ENCODE measurements at regions not wholly inside any gene's neighbourhood (a gene's known extent, or its start where the extent isn't known, plus 50 kb on each side); places are given as distances from the start of the nearest gene placed in this dataset.

GRCh38 chr6:4664911-4665310, 111.3 kb upstream of the CDYL start:
- H3K4me2 ChIP-seq (ENCODE audit: insufficient read depth, low read length) = no peak overlapping the region
- no TSS peak for BruUV-seq (replicated peaks)
- H2AFZ ChIP-seq (ENCODE audit: low read depth, low read length) = no peak overlapping the region
- H3K36me3 ChIP-seq (ENCODE audit: control insufficient read depth in 2 of 2, extremely low read depth in 1 of 2, insufficient read depth in 2 of 2, low read length in 2 of 2) = no peaks in the 10 kb centered on the region
- DNase-seq (ENCODE audit: low read depth, low spot score) (no peak), FAIRE-seq (no peak)
- no peaks in the 10 kb centered on the region for H3K79me2 ChIP-seq (ENCODE audit: control insufficient read depth, insufficient read depth, low read length)
- no peak overlapping the region for H3K9ac ChIP-seq (replicated peaks; ENCODE audit: extremely low read depth, insufficient read depth, low read length)
- H3K9me1 ChIP-seq (replicated peaks; ENCODE audit: control insufficient read depth, extremely low read depth, insufficient read depth, low read length) = no peaks in the 10 kb centered on the region
- no peaks in the 10 kb centered on the region for H3K9me3 ChIP-seq (replicated peaks; ENCODE audit: control insufficient read depth, insufficient read depth, low read length)
- CTCF ChIA-PET = interaction anchor here (0.6 kb wide), 1 partner anchor 65 kb away, joined by 3 read pairs; no protein-coding TSS in a partner anchor
- TF ChIP-seq JUN (IDR thresholded peaks at IDR 0.05; ENCODE audit: borderline replicate concordance, insufficient read depth, insufficient read length, low read depth) (no peak), CTCF (IDR thresholded peaks at IDR 0.05; ENCODE audit: extremely low read depth in 1 of 2, insufficient read depth in 1 of 2, low read depth in 1 of 2, low read length in 2 of 2) (no peak), FOS (IDR thresholded peaks at IDR 0.05; ENCODE audit: borderline replicate concordance, insufficient read depth, low read length) (no peak), GATA2 (IDR thresholded peaks at IDR 0.05; ENCODE audit: insufficient read depth, insufficient read length, low read depth, low read length) (no peak), MAX (IDR thresholded peaks at IDR 0.05; ENCODE audit: insufficient read depth, insufficient read length) (no peak), POLR2A (IDR thresholded peaks at IDR 0.05; ENCODE audit: low read depth, low read length) (no peak), EZH2 (IDR thresholded peaks at IDR 0.05; ENCODE audit: borderline replicate concordance, low read depth, low read length, severe bottlenecking) (no peak), MYC (IDR thresholded peaks at IDR 0.05; ENCODE audit: low read depth, low read length) (no peak), POLR2AphosphoS5 (IDR thresholded peaks at IDR 0.05; ENCODE audit: insufficient read depth, low read depth, low read length) (no peak)
- H3K27ac ChIP-seq (ENCODE audit: insufficient read depth, low read depth, low read length) = no peak overlapping the region
- dilution Hi-C loops (cut with MboI; ENCODE audit: extremely low pct_ligation_motif_present, low sequenced_read_pairs) (no loop called here), intact Hi-C loops (cut with micrococcal nuclease) (no loop called here)
- peaks cover 0 to 4% of the 10 kb centered on the region in 2 experiments for H3K27me3 ChIP-seq (ENCODE audit: control insufficient read depth in 2 of 2, insufficient read depth in 2 of 2, low read length in 2 of 2)
- H3K4me1 ChIP-seq (ENCODE audit: control insufficient read depth, extremely low read depth, insufficient read depth, low read length) = no peaks in the 10 kb centered on the region
- POLR2A ChIA-PET = no interaction called here
- no peak overlapping the region for H3K4me3 ChIP-seq (replicated peaks in 1 of 3; ENCODE audit: insufficient read depth in 1 of 3, low read depth in 1 of 3, low read length in 3 of 3)
- no peaks in the 10 kb centered on the region for H4K20me1 ChIP-seq (replicated peaks; ENCODE audit: control insufficient read depth, extremely low read depth, insufficient read depth, low read length)
